ENCODE measurements at regions not wholly inside any gene's neighbourhood (a gene's known extent, or its start where the extent isn't known, plus 50 kb on each side); places are given as distances from the start of the nearest gene placed in this dataset.

DNA sequence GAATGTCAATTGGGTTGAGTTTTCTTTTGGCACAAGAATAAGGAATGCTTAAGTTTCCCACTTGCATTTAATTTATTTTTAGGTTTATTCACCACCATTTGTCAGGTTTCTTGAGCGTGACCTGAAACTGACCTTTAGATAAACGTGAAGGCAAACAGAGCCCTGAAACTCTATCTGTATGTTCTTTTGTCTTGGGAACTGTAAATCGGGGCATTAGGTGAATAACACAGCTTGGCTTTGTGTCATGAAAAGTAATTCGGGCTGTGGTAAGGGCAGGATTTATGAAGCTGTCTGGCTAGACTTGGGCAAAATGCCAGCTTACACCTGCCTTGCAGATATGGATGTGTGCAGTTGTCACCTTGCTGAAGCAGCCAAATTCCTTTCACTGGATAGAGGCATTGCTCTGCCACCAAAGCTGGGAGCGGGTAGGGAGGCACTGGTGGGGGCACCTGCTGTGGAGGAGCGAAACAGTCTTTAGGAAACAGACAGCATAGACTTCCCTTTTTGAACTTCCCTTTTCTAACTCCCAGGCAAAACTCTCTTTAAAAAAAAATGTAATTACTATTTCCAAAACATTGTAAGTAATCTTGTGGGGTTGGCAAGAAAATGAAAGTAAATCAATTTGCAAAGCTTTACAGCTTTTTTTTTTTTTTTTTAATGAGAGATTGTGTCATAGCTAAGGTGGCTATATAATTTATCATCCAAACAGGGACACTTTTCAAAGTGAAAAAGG is 545.2 kb downstream of the CSNK1G3 start:
- Histone ChIP-seq H3K4me1 (ENCODE audit: insufficient read depth, low read length) (peaks cover 18% of the 10 kb centered on the region), H3K4me3 (ENCODE audit: low read length) (no peak overlapping the region), H3K27me3 (ENCODE audit: insufficient read depth, low read length) (no peaks in the 10 kb centered on the region), H3K9me3 (ENCODE audit: low read depth, low read length) (no peaks in the 10 kb centered on the region)

DNA sequence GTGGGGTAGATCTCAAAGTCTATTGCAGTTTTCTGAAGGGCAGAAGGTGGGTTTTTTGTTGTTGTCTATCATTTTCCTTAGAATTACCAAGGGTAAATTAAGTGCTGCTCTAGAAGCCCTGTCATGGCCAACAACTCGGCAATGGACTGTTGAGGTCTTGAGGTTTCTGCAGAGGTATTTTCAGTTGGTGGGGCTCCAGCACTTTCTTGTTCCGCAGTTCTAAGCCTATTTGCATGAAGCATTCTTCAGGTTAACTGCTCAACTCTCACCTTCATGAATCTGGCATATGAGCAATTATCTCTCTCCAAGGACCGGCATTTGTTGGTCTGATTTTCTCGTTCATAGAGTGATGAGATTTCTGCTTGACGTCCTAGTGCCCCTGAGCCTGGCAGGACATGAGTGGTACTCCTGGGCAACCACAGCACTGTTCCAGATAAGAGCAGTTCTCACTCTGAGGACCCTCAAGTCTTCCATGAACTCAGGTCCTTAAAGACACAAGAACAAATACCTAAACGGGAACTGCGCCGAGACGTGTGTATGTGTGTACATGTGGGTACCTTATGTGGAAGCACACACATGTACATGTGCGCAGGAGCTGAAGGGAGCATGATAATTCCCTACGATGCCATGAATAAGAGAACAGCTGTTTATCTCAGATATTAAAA is 544.5 kb downstream of the CSNK1G3 start:
- H3K4me1 ChIP-seq (ENCODE audit: insufficient read depth, low read length): peaks cover 18% of the 10 kb centered on the region
- H3K27me3 ChIP-seq (ENCODE audit: insufficient read depth, low read length): no peaks in the 10 kb centered on the region
- H3K4me3 ChIP-seq (ENCODE audit: low read length): no peak overlapping the region
- no peaks in the 10 kb centered on the region for H3K9me3 ChIP-seq (ENCODE audit: low read depth, low read length)

DNA sequence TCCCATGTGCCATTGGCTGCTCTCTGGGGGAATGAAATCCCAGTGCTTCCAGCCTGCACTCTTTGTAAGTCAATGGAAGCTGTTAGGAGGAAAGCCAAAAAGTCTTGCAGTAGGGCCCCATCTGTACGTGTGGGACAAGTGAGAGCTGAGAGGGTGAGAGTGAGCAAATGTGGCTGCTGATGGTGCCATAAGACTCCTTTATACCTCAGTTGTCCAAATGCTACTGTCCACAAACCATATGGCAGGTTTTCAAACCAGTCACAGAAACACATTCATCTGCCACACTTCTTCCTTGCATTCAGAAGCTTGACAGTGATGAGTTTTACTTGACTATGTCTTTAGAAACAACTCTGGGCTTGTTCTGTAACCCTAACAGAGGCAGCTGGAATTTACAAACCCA is 543.8 kb downstream of the CSNK1G3 start:
- Histone ChIP-seq H3K4me1 (ENCODE audit: insufficient read depth, low read length) (peaks cover 18% of the 10 kb centered on the region), H3K9me3 (ENCODE audit: low read depth, low read length) (no peaks in the 10 kb centered on the region), H3K4me3 (ENCODE audit: low read length) (no peak overlapping the region), H3K27me3 (ENCODE audit: insufficient read depth, low read length) (no peaks in the 10 kb centered on the region)

DNA sequence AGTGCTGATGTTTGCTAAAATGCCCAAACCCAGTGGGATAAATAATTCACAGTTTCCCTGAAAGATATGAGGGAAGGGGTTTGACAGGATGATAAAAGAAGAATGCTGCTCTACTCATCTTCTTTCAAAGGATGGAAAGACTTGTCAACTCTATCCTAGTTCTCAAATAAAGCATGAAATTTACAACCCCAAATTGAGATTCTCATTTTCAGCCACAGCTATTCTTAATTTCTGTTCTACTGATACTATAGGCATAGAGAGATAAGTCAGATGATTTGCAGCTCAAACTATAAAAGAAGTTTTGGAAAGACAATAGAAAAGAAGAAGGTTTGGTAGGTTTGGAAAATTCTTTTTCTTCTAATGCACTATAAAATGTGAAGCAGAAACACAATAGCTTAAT is 542.6 kb downstream of the CSNK1G3 start:
- no peaks in the 10 kb centered on the region for H3K9me3 ChIP-seq (ENCODE audit: low read depth, low read length)
- no peak overlapping the region for H3K4me3 ChIP-seq (ENCODE audit: low read length)
- H3K4me1 ChIP-seq (ENCODE audit: insufficient read depth, low read length): peaks cover 18% of the 10 kb centered on the region
- no peaks in the 10 kb centered on the region for H3K27me3 ChIP-seq (ENCODE audit: insufficient read depth, low read length)

DNA sequence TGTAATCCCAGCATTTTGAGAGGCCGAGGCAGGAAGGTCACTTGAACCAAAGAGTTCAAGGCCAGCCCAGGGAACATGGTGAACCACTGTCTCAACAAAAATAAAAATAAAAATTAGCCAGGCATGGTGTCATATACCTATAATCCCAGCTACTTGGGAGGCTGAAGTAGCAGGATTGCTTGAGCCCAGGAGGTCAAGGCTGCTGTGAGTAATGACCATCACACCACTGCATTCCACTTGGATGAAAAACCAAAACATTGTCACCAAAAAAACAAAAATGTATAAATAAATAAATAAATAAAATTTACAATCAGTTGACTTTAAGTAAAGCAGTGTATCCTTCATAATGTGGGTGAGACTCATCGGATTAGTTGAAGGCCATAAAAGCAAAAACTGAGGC is 541.4 kb downstream of the CSNK1G3 start:
- no peaks in the 10 kb centered on the region for H3K9me3 ChIP-seq (ENCODE audit: low read depth, low read length)
- H3K4me1 ChIP-seq (ENCODE audit: insufficient read depth, low read length): peaks cover 18% of the 10 kb centered on the region
- no peaks in the 10 kb centered on the region for H3K27me3 ChIP-seq (ENCODE audit: insufficient read depth, low read length)
- no peak overlapping the region for H3K4me3 ChIP-seq (ENCODE audit: low read length)

DNA sequence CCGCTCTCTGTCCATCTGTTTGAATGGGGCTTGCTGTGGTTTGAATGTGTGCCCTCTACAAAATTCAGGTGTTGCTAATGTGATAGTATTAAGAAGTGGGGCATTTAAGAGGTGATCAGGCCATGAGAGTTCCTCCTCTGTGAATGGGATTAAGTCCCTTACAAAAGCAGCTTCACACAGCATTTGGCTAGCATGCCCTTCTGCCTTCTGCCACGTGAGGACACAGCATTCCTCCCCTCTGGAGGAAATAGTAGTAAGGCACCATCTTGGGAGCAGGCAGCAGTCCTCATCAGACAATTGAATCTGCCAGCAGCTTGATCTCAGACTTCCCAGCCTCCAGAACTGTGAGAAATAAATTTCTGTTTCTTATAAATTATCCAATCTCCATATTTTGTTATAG is 540.2 kb downstream of the CSNK1G3 start:
- no peaks in the 10 kb centered on the region for H3K9me3 ChIP-seq (ENCODE audit: low read depth, low read length)
- H3K4me1 ChIP-seq (ENCODE audit: insufficient read depth, low read length): peaks cover 9% of the 10 kb centered on the region
- no peaks in the 10 kb centered on the region for H3K27me3 ChIP-seq (ENCODE audit: insufficient read depth, low read length)
- H3K4me3 ChIP-seq (ENCODE audit: low read length): no peak overlapping the region

DNA sequence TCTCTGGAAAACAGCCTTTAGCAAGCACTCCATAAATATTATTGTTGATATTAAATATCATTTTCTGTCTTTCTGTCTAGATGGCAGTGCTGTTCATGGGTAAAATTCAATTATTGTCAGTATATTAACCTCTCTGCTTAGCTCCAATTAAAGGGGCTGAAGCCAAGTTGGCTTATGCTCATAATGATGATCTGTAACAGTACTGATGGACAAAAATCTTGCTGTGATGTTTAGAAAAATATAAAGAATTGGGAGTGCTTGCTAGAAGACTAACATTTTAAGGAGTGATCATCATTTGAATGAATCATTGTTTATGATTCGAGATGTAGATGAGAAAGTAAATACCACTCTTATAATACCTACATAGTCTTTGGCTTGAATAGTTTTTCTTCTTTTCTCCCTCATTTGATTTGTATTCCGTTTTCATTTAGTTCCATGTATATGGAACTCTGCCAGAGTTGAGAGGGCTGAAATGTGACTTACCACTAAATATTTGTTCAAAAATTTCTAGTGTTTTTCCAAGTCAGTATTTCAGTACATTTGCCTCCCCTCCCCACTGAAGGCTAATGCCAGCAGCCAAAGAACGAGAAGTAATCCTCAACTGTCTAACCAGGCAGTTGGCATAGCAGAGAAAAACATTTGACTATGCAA is 538.3 kb downstream of the CSNK1G3 start:
- Histone ChIP-seq H3K9me3 (ENCODE audit: low read depth, low read length) (no peaks in the 10 kb centered on the region), H3K27me3 (ENCODE audit: insufficient read depth, low read length) (no peaks in the 10 kb centered on the region), H3K4me3 (ENCODE audit: low read length) (no peak overlapping the region), H3K4me1 (ENCODE audit: insufficient read depth, low read length) (no peaks in the 10 kb centered on the region)

DNA sequence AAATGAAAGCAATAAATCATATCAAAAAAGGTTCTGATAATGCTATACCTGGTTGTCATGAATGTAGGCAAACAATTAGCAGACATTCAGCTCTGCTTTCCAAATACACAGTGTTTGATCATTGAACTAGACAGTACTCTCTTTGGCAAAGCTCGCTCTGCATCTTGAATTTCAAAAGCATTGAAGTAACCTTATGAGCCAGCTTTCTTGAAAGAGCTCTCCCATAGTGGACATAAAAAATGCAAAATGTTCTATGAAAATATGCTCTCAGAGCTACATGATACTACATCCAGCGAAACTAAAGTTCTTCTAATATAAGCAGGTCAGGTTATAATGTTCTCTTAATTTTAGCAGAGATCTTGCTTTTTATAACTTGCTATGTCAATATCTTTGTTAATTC is 533.4 kb downstream of the CSNK1G3 start:
- Histone ChIP-seq H3K9me3 (ENCODE audit: low read depth, low read length) (peaks cover 3% of the 10 kb centered on the region), H3K27me3 (ENCODE audit: insufficient read depth, low read length) (no peaks in the 10 kb centered on the region), H3K4me3 (ENCODE audit: low read length) (no peak overlapping the region), H3K4me1 (ENCODE audit: insufficient read depth, low read length) (no peaks in the 10 kb centered on the region)

DNA sequence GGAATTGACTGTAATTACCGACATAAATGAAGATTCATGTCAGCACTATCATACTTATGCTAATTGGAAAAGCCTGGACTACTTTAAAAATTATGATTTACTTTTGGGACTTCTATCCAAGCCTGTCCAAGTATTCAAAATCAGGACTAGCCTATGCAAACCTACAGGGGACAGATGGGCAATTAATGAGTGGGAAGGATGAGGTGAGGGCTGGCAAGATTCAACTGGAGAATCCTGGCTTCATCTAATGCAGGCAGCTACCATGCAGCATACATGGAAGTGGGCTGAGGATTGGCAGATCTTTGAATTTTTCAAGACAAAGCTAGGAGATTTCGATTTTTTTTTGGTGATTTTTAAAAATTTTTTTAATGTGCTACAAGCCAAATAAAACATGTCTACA is 532.6 kb downstream of the CSNK1G3 start:
- peaks cover 6% of the 10 kb centered on the region for H3K9me3 ChIP-seq (ENCODE audit: low read depth, low read length)
- no peaks in the 10 kb centered on the region for H3K27me3 ChIP-seq (ENCODE audit: insufficient read depth, low read length)
- no peak overlapping the region for H3K4me3 ChIP-seq (ENCODE audit: low read length)
- no peaks in the 10 kb centered on the region for H3K4me1 ChIP-seq (ENCODE audit: insufficient read depth, low read length)

DNA sequence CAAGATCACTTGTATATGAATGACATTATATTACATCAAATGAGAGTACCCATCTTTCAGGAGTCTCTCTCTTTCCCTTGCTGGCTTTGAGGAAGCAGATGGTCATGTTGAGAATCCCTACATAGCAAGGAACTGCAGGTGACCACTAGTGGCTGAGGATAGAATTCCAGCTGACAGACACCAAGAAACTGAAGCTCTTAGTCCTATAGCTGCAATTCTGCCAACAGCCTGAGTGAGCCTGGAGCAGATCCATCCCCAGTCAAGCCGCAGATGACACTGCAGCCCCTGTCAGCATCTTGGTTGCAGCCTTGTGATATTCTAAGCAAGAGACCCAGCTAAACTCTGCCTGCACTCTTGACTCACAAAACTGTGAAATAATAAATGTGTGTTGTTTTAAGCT is 531.5 kb downstream of the CSNK1G3 start:
- no peaks in the 10 kb centered on the region for H3K27me3 ChIP-seq (ENCODE audit: insufficient read depth, low read length)
- H3K4me1 ChIP-seq (ENCODE audit: insufficient read depth, low read length): no peaks in the 10 kb centered on the region
- H3K4me3 ChIP-seq (ENCODE audit: low read length): no peak overlapping the region
- H3K9me3 ChIP-seq (ENCODE audit: low read depth, low read length): peaks cover 6% of the 10 kb centered on the region

DNA sequence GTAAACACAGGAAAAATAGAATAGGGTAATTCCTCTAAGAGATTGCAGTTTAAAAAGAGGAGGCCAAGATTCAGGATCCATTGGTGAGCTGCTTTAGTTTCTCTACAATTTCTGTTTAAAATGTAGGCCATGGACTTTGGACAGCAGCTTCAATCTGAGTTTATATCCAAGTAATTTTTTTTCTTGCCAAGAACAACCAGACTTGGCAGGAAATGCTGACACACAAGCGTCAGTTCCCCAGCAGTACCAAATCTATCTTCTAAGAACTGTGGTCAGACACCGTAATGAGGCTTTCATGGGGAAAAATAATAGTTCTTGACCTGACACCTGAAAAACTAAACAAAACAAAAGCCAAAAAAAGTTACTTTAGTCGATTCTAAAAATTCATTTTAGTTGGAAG is 528.8 kb downstream of the CSNK1G3 start:
- H3K27me3 ChIP-seq (ENCODE audit: insufficient read depth, low read length): no peaks in the 10 kb centered on the region
- no peaks in the 10 kb centered on the region for H3K4me1 ChIP-seq (ENCODE audit: insufficient read depth, low read length)
- peaks cover 6% of the 10 kb centered on the region for H3K9me3 ChIP-seq (ENCODE audit: low read depth, low read length)
- no peak overlapping the region for H3K4me3 ChIP-seq (ENCODE audit: low read length)

DNA sequence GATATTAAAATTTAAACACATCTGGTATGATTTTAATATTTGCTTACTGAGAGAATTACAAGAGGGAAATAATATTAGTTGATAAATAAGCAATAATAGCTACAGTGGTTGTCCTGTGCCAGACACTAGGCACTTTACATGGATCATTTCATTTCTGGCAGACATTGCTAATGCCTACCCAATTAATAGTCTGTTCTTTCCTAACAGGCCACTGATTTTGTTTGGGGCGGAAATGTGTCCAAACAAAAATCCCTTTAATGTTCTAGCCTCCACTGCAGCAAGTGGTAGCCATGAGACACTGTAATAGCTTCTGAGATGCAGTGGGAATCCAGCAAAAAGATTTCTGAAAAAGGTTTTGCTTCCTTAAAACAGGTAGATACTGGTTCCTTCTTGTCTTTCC is 527.4 kb downstream of the CSNK1G3 start:
- Histone ChIP-seq H3K27me3 (ENCODE audit: insufficient read depth, low read length) (no peaks in the 10 kb centered on the region), H3K4me3 (ENCODE audit: low read length) (no peak overlapping the region), H3K9me3 (ENCODE audit: low read depth, low read length) (peaks cover 6% of the 10 kb centered on the region), H3K4me1 (ENCODE audit: insufficient read depth, low read length) (no peaks in the 10 kb centered on the region)

DNA sequence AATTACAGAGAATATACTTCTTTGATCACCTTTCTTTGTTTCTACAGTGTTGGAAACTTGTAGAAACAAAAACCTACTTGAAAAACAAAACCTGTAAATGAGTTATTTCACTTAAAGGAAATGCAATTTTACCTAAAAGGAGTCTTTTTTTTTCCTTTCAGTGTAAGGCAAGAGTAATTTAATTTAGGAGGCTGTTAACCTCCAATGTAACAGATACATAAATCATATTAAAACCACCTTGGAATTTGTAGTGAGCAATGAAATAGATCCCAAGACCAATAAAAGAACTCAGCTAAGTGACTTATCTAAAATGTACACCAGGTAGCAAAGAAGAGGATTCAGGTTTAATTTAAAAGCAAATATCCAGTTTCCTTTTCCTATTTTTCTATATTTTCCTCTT is 524.8 kb downstream of the CSNK1G3 start:
- Histone ChIP-seq H3K9me3 (ENCODE audit: low read depth, low read length) (peaks cover 6% of the 10 kb centered on the region), H3K4me3 (ENCODE audit: low read length) (no peak overlapping the region), H3K27me3 (ENCODE audit: insufficient read depth, low read length) (no peaks in the 10 kb centered on the region), H3K4me1 (ENCODE audit: insufficient read depth, low read length) (no peaks in the 10 kb centered on the region)

DNA sequence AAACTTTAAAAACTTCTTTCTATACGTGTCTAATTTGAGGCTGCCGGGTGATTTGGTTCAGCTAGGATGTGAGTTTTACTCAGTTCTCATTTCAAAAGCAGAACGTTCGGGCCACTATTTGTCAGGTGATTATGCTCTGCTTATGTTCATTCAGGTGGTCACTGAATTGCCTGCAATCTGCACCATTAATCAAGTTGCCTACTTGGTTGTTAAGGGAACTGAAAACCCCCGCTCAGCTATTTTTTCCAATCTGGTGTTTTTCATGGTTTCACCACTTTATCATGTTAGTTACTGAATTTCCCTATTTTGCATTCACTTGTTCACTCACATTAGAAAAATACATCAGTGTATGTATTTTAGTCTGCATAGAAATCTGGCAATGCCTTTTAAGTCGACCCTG is 523.0 kb downstream of the CSNK1G3 start:
- Histone ChIP-seq H3K4me3 (ENCODE audit: low read length) (no peak overlapping the region), H3K9me3 (ENCODE audit: low read depth, low read length) (no peaks in the 10 kb centered on the region), H3K27me3 (ENCODE audit: insufficient read depth, low read length) (no peaks in the 10 kb centered on the region), H3K4me1 (ENCODE audit: insufficient read depth, low read length) (no peaks in the 10 kb centered on the region)

DNA sequence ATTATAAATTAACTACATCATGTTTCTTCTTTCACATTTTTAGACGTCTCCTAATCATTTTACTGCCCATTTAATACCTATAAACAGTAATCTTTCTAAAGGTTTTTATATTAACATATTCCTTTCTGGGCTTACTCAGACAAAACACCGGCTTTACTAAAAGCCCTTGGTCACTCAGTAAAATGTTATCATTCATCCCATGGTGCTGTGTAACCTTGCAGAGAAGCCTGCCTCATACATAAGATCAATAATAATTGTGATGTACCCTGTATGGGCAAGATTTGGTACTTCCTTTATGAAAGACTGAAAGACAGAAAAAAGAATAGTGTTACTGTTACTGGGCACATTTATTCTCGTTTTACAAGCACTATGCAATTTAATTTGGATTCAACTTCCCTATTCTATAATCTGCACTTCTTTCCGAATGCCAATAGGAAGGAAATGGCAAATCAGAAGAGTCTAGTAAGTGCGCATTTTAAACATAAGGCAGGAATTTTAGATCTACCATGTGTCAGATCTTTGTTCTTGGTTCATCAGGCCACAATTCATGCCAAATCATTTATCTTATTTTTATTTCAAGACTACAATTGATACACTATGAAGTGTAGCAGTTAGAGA is 522.2 kb downstream of the CSNK1G3 start:
- H3K4me1 ChIP-seq (ENCODE audit: insufficient read depth, low read length): no peaks in the 10 kb centered on the region
- H3K9me3 ChIP-seq (ENCODE audit: low read depth, low read length): no peaks in the 10 kb centered on the region
- no peak overlapping the region for H3K4me3 ChIP-seq (ENCODE audit: low read length)

More for the DNA sequence above, 522.2 kb downstream of the CSNK1G3 start:
- H3K27me3 ChIP-seq (ENCODE audit: insufficient read depth, low read length): no peaks in the 10 kb centered on the region

All from mononuclear cell (primary cell).